ENCODE measurements at regions not wholly inside any gene's neighbourhood (a gene's known extent, or its start where the extent isn't known, plus 50 kb on each side); places are given as distances from the start of the nearest gene placed in this dataset.
"Not testable (repeated sequence)": the region's sequence is repeated elsewhere in the genome, so short reads cannot be mapped to it uniquely, and the experiment has no call there.

- not testable (repeated sequence) for TF ChIP-seq CTCF, POLR2A (IDR thresholded peaks at IDR 0.05)
Observed at GRCh38 chr4:59780271-59780670, 1419.9 kb upstream of the ADGRL3 start.

Measured in Peyer's patch (tissue), 4 donors.